SK-N-MC (cell line): ENCODE measurements at regions not wholly inside any gene's neighbourhood (a gene's known extent, or its start where the extent isn't known, plus 50 kb on each side); places are given as distances from the start of the nearest gene placed in this dataset.

ENCODE experiments used
- EZH2 ChIP-seq: fragments of 200-600 bp; sonication (generic); IDR thresholded peaks from one replicate; pipeline ENCODE4 v1.6.1; 2017; ENCODE audit warnings: antibody characterized with exemption
- FOXP2 ChIP-seq: optimal IDR thresholded peaks from 2 replicates; pipeline ENCODE3; 2011; ENCODE audit warnings: mild to moderate bottlenecking, moderate library complexity; ENCODE audit not compliant: insufficient read depth; ENCODE audit errors: extremely low read length, control extremely low read depth
- POLR2AphosphoS5 ChIP-seq: IDR thresholded peaks from 2 replicates; pipeline ENCODE4 v1.6.1; 2012; ENCODE audit warnings: mild to moderate bottlenecking, low read depth, low read length, borderline replicate concordance

DNA sequence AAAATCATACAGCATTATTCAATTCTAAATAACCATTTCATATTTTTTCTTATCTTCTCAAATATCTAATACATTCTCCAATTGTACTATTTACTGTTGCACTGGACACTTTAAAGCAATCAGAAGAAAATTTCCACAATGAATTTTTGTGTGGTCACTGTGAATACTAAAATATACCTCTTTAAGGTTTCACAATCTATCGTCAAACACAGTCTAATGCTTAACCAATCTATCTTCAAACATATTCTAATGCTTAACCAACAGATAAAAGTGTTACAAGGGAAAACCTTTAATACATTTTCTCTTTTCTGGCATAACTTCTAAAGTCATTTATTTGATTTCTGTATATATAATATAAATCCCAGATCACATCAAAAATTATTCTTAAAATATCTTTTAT lies 2035.5 kb upstream of the CDH6 start:
- TF ChIP-seq EZH2 (no peak), POLR2AphosphoS5 (no peak), FOXP2 (no peak)
